H9 (cell line): ENCODE measurements at regions not wholly inside any gene's neighbourhood (a gene's known extent, or its start where the extent isn't known, plus 50 kb on each side); places are given as distances from the start of the nearest gene placed in this dataset.

Source experiments
- DNase-seq: peaks from one replicate; pipeline ENCODE4 v3.0.0-alpha.2; 2017
- H2AFZ ChIP-seq: one replicate; pipeline ENCODE4 v1.6.1; 2013; ENCODE audit warnings: mild to moderate bottlenecking, low read length, control low read depth, moderate library complexity
- H2AK5ac ChIP-seq: 2 replicates; pipeline ENCODE4 v1.6.1; 2013; ENCODE audit warnings: low read length, control low read depth, mixed read lengths; ENCODE audit not compliant: insufficient read length
- H2BK120ac ChIP-seq: one replicate; pipeline ENCODE4 v1.6.1; 2013; ENCODE audit warnings: low read depth, mild to moderate bottlenecking, low read length, control low read depth, inconsistent platforms; ENCODE audit not compliant: poor library complexity, severe bottlenecking
- H2BK12ac ChIP-seq: 2 replicates; pipeline ENCODE4 v1.6.1; 2013; ENCODE audit warnings: low read length, control low read depth, mixed read lengths, low read depth; ENCODE audit not compliant: insufficient read length
- H2BK15ac ChIP-seq: 2 replicates; pipeline ENCODE4 v1.6.1; 2013; ENCODE audit warnings: low read depth, low read length, control low read depth
- H2BK20ac ChIP-seq: one replicate; pipeline ENCODE4 v1.6.1; 2013; ENCODE audit warnings: low read depth, mild to moderate bottlenecking, low read length, control low read depth, inconsistent platforms; ENCODE audit not compliant: poor library complexity, severe bottlenecking
- H2BK5ac ChIP-seq: 2 replicates; pipeline ENCODE4 v1.6.1; 2013; ENCODE audit warnings: low read length, control low read depth, mixed read lengths; ENCODE audit not compliant: insufficient read length
- H3K14ac ChIP-seq: 2 replicates; pipeline ENCODE4 v1.6.1; 2013; ENCODE audit warnings: low read length, control low read depth; ENCODE audit not compliant: insufficient read depth
- H3K18ac ChIP-seq: 2 replicates; pipeline ENCODE4 v1.6.1; 2013; ENCODE audit warnings: low read depth, mild to moderate bottlenecking, mixed read lengths, low read length, control low read depth; ENCODE audit not compliant: insufficient read length
- H3K23ac ChIP-seq: 2 replicates; pipeline ENCODE4 v1.6.1; 2013; ENCODE audit warnings: low read length, control low read depth, mixed read lengths, low read depth; ENCODE audit not compliant: insufficient read length
- H3K23me2 ChIP-seq: 2 replicates; pipeline ENCODE4 v1.6.1; 2013; ENCODE audit warnings: low read depth, mild to moderate bottlenecking, mixed read lengths, low read length, control low read depth; ENCODE audit not compliant: insufficient read length, poor library complexity, severe bottlenecking
- H3K27ac ChIP-seq: 2 replicates; pipeline ENCODE4 v1.5.1; 2013; ENCODE audit warnings: low read length, control low read depth, mixed read lengths, low read depth; ENCODE audit not compliant: insufficient read length
- H3K27me3 ChIP-seq: 2 replicates; pipeline ENCODE4 v1.6.1; 2013; ENCODE audit warnings: low read length, control low read depth, inconsistent platforms; ENCODE audit not compliant: insufficient read depth
- H3K4ac ChIP-seq: 2 replicates; pipeline ENCODE4 v1.6.1; 2013; ENCODE audit warnings: low read depth, mild to moderate bottlenecking, control low read depth, inconsistent platforms, low read length, moderate library complexity
- H3K4me1 ChIP-seq: 2 replicates; pipeline ENCODE4 v1.6.1; 2013; ENCODE audit warnings: low read length, control low read depth, inconsistent platforms; ENCODE audit not compliant: insufficient read depth
- H3K4me2 ChIP-seq: 2 replicates; pipeline ENCODE4 v1.6.1; 2013; ENCODE audit warnings: low read length, control low read depth, mixed read lengths; ENCODE audit not compliant: insufficient read length, insufficient read depth
- H3K56ac ChIP-seq: 2 replicates; pipeline ENCODE4 v1.6.1; 2013; ENCODE audit warnings: low read depth, mild to moderate bottlenecking, mixed read lengths, low read length, control low read depth; ENCODE audit not compliant: insufficient read length
- H3K79me1 ChIP-seq: 2 replicates; pipeline ENCODE4 v1.6.1; 2013; ENCODE audit warnings: low read depth, mild to moderate bottlenecking, moderate library complexity, low read length, control low read depth, inconsistent platforms; ENCODE audit not compliant: insufficient read depth, poor library complexity, severe bottlenecking
- H3K79me2 ChIP-seq: 2 replicates; pipeline ENCODE4 v1.6.1; 2013; ENCODE audit warnings: low read length, control low read depth, inconsistent platforms; ENCODE audit not compliant: insufficient read depth
- H3K9ac ChIP-seq: 2 replicates; pipeline ENCODE4 v1.6.1; 2013; ENCODE audit warnings: low read length, control low read depth, mixed read lengths; ENCODE audit not compliant: insufficient read length; ENCODE audit errors: extremely low read depth
- H3K9me3 ChIP-seq: one replicate; pipeline ENCODE4 v1.6.1; 2013; ENCODE audit warnings: low read depth, low read length, inconsistent platforms; ENCODE audit not compliant: control insufficient read depth
- H3T11ph ChIP-seq: one replicate; pipeline ENCODE4 v1.6.1; 2013; ENCODE audit warnings: mild to moderate bottlenecking, low read length, control low read depth, inconsistent platforms
- H4K20me1 ChIP-seq: one replicate; pipeline ENCODE4 v1.6.1; 2013; ENCODE audit not compliant: control insufficient read depth, insufficient read length, insufficient read depth
- H4K5ac ChIP-seq: 2 replicates; pipeline ENCODE4 v1.6.1; 2013; ENCODE audit warnings: low read depth, mild to moderate bottlenecking, mixed read lengths, low read length, control low read depth; ENCODE audit not compliant: insufficient read length
- H4K8ac ChIP-seq: replicated peaks from 2 replicates; pipeline ENCODE4 v1.6.1; 2013; ENCODE audit warnings: low read length, control low read depth, mixed read lengths, low read depth; ENCODE audit not compliant: insufficient read length
- H4K91ac ChIP-seq: 2 replicates; pipeline ENCODE4 v1.6.1; 2013; ENCODE audit warnings: low read depth, mild to moderate bottlenecking, moderate library complexity, mixed read lengths, low read length, control low read depth; ENCODE audit not compliant: insufficient read length
- H3K27ac Mint-ChIP-seq, 3 experiments: 2 replicates in 2 of 3; 3 replicates in 1 of 3; pipeline ENCODE4 v1.8.0; 2020 to 2021; ENCODE audit warnings: mixed read lengths in 3 of 3, mild to moderate bottlenecking in 1 of 3, moderate library complexity in 1 of 3
- H3K27me3 Mint-ChIP-seq: 2 replicates; pipeline ENCODE4 v1.8.0; 2021; ENCODE audit warnings: low read depth, mild to moderate bottlenecking, moderate library complexity, mixed read lengths
- H3K36me3 Mint-ChIP-seq, 3 experiments: 2 replicates in 2 of 3; 3 replicates in 1 of 3; pipeline ENCODE4 v1.8.0; 2020 to 2021; ENCODE audit warnings: low read depth in 3 of 3, mixed read lengths in 3 of 3; ENCODE audit not compliant: insufficient read depth in 1 of 3
- H3K4me1 Mint-ChIP-seq, 2 experiments: 2 replicates each; pipeline ENCODE4 v1.8.0; 2020; ENCODE audit warnings: mixed read lengths in 2 of 2
- H3K4me3 Mint-ChIP-seq, 2 experiments: 2 replicates in 1 of 2; 3 replicates in 1 of 2; pipeline ENCODE4 v1.8.0; 2020 to 2021; ENCODE audit warnings: mild to moderate bottlenecking in 2 of 2, mixed read lengths in 2 of 2, moderate library complexity in 1 of 2
- H3K9me3 Mint-ChIP-seq, 2 experiments: 2 replicates in 1 of 2; 3 replicates in 1 of 2; pipeline ENCODE4 v1.8.0; 2020; ENCODE audit warnings: mild to moderate bottlenecking in 2 of 2, mixed read lengths in 2 of 2, moderate library complexity in 1 of 2
- CTCF ChIP-seq: fragments of 200-600 bp; sonication (generic); conservative IDR thresholded peaks from 3 replicates; pipeline ENCODE4 v1.8.0; 2021; ENCODE audit warnings: antibody characterized with exemption, mild to moderate bottlenecking
- WGBS: extraction: QIAGEN DNeasy Blood & Tissue Kit; methylation state at CpG from one replicate; pipeline ENCODE4 v1.1.7; 2013; ENCODE audit warnings: missing lambda C conversion rate, low lambda C conversion rate, mixed read lengths; ENCODE audit not compliant: insufficient read length; ENCODE audit errors: extremely low coverage; 5-methylcytosine and 5-hydroxymethylcytosine counted together

GRCh38 chr1:200471739-200472138, 61.9 kb upstream of the ZNF281 start:
- Histone ChIP-seq H3K4me2 (no peak overlapping the region), H2BK20ac (no peak overlapping the region), H2BK15ac (no peak overlapping the region), H3T11ph (no peak overlapping the region), H3K79me1 (no peaks in the 10 kb centered on the region), H3K79me2 (no peaks in the 10 kb centered on the region; the same call in 1 of the 2 replicates), H3K4ac (no peak overlapping the region), H3K4me1 (no peaks in the 10 kb centered on the region; the same call in 1 of the 2 replicates), H4K5ac (no peak overlapping the region), H3K9me3 (no peaks in the 10 kb centered on the region), H4K91ac (no peak overlapping the region), H4K8ac (no peak overlapping the region), H2BK120ac (no peak overlapping the region), H4K20me1 (no peaks in the 10 kb centered on the region), H3K23me2 (no peaks in the 10 kb centered on the region), H3K18ac (no peak overlapping the region), H2AK5ac (no peak overlapping the region), H3K56ac (no peak overlapping the region), H2AFZ (no peak overlapping the region), H3K27me3 (no peaks in the 10 kb centered on the region), H3K9ac (no peak overlapping the region), H3K14ac (no peak overlapping the region), H2BK5ac (no peak overlapping the region), H3K27ac (no peak overlapping the region), H3K23ac (no peak overlapping the region), H2BK12ac (no peak overlapping the region)
- Mint-ChIP-seq H3K9me3 (no peaks in the 10 kb centered on the region), H3K27me3 (no peaks in the 10 kb centered on the region), H3K27ac (0 out of 7 replicates have a peak overlapping the region, but pooled peaks of 1 of the 3 experiments have one; percentile 24), H3K36me3 (peaks cover 2 to 24% (median 17%) of the 10 kb centered on the region in 3 experiments; a peak in 6 of 7 replicates), H3K4me3 (no peak overlapping the region), H3K4me1 (peaks cover 0 to 3% of the 10 kb centered on the region in 2 experiments; a peak in 2 of 4 replicates)
- DNase-seq, result no peak
- WGBS, result no CpG with 5 or more reads among the region's 2 CpGs
- no peak for TF ChIP-seq CTCF
